ENCODE measurements at regions not wholly inside any gene's neighbourhood (a gene's known extent, or its start where the extent isn't known, plus 50 kb on each side); places are given as distances from the start of the nearest gene placed in this dataset.

- TF ChIP-seq CTCF (IDR thresholded peaks at IDR 0.05 in 2 of 3, conservative IDR thresholded peaks at IDR 0.05 in 1 of 3; ENCODE audit: control insufficient read depth in 2 of 3, extremely low read depth in 1 of 3, insufficient read depth in 1 of 3, low read depth in 3 of 3, low read length in 3 of 3) (no peak), SMC3 (IDR thresholded peaks at IDR 0.05; ENCODE audit: borderline replicate concordance, low read length) (no peak), ATF7 (IDR thresholded peaks at IDR 0.05; ENCODE audit: low read depth) (no peak), RAD21 (IDR thresholded peaks at IDR 0.05; ENCODE audit: insufficient read depth, low read depth, low read length) (no peak)
Observed at GRCh38 chr11:103649401-103649895, 387.0 kb upstream of the DDI1 start.

Data from GM12878 (cell line).